HepG2 (cell line): ENCODE measurements at regions not wholly inside any gene's neighbourhood (a gene's known extent, or its start where the extent isn't known, plus 50 kb on each side); places are given as distances from the start of the nearest gene placed in this dataset.

Experiments
- ATAC-seq: fragments of 200-7000 bp; cut with Tn5 transposase; 3 replicates; pipeline ENCODE4 v1.9.1; 2020; ENCODE audit warnings: mild to moderate bottlenecking, moderate library complexity
- BruUV-seq: library from RNA; stranded (reverse); fragments of 400-500 nt; replicated peaks from 2 replicates; lab custom pipeline; 2021; lab: Mats Ljungman, UMichigan
- CTCF ChIA-PET: fragments of 300-600 bp; formaldehyde crosslinking; extraction: SDS; loops from one replicate; lab custom pipeline; 2021; ENCODE audit warnings: low total read pairs, inconsistent platforms, low intra/inter-chr PET ratio; lab: Yijun Ruan, JAX
- POLR2A ChIA-PET: fragments of 350-600 bp; sonication (Branson Sonifier 250); formaldehyde crosslinking; loops from one replicate; lab custom pipeline; 2020; ENCODE audit warnings: antibody characterized with exemption, inconsistent platforms; lab: Yijun Ruan, JAX
- DNase-seq: peaks from one replicate; pipeline ENCODE4 v3.0.0-alpha.2; 2015; ENCODE audit warnings: low spot score
- FAIRE-seq: peaks from 3 replicates; lab custom pipeline; 2011; peaks lifted over from hg19 to GRCh38; lab: Jason Lieb, UNC
- H2AFZ ChIP-seq: one replicate; pipeline ENCODE4 v1.6.1; 2011; ENCODE audit warnings: low read length, inconsistent platforms
- H3K27ac ChIP-seq: fragments of 300-600 bp; 3 replicates; pipeline ENCODE4 v1.8.0; 2011; ENCODE audit warnings: mixed run types, mild to moderate bottlenecking, mixed read lengths, low read length, inconsistent platforms; ENCODE audit not compliant: insufficient read depth; ENCODE audit errors: extremely low read length
- H3K27me3 ChIP-seq, 2 experiments: fragments of 200-600 bp in 1 of 2; 2 replicates in 1 of 2; 3 replicates in 1 of 2; pipeline versions ENCODE4 v1.6.0 to v1.8.0; 2011; ENCODE audit warnings: low read length in 2 of 2, mild to moderate bottlenecking in 2 of 2, moderate library complexity in 2 of 2, inconsistent platforms in 1 of 2; ENCODE audit not compliant: insufficient read depth in 2 of 2, control insufficient read depth in 1 of 2
- H3K36me3 ChIP-seq, 2 experiments: fragments of 200-600 bp in 1 of 2; replicated peaks in 1 of 2; 2 replicates in 1 of 2; 3 replicates in 1 of 2; pipeline versions ENCODE4 v1.5.1 to v1.8.0; 2011; ENCODE audit warnings: low read length in 2 of 2, inconsistent platforms in 1 of 2; ENCODE audit not compliant: insufficient read depth in 2 of 2, control insufficient read depth in 1 of 2
- H3K4me1 ChIP-seq: 2 replicates; pipeline ENCODE4 v1.5.1; 2012; ENCODE audit warnings: low read length, inconsistent platforms; ENCODE audit not compliant: insufficient read depth
- H3K4me2 ChIP-seq: 2 replicates; pipeline ENCODE4 v1.6.0; 2011; ENCODE audit warnings: low read depth, low read length, inconsistent platforms
- H3K4me3 ChIP-seq, 3 experiments: fragments of 200-600 bp in 1 of 3; sonication (generic), shearing (Covaris generic) in 1 of 3; replicated peaks in 1 of 3; 2 replicates each; pipeline ENCODE4 v1.5.1; 2011 to 2016; ENCODE audit warnings: low read length in 3 of 3, inconsistent platforms in 2 of 3, low read depth in 2 of 3, mild to moderate bottlenecking in 2 of 3, control low read depth in 1 of 3, mixed read lengths in 1 of 3; ENCODE audit not compliant: insufficient read depth in 1 of 3
- H3K79me2 ChIP-seq: one replicate; pipeline ENCODE4 v1.6.1; 2011; ENCODE audit warnings: low read length, inconsistent platforms; ENCODE audit not compliant: insufficient read depth
- H3K9ac ChIP-seq: 2 replicates; pipeline ENCODE4 v1.6.0; 2011; ENCODE audit warnings: mild to moderate bottlenecking, low read depth, low read length, inconsistent platforms; ENCODE audit not compliant: insufficient read depth
- H3K9me3 ChIP-seq: 2 replicates; pipeline ENCODE4 v1.5.1; 2012; ENCODE audit warnings: mild to moderate bottlenecking, low read length
- H4K20me1 ChIP-seq: 2 replicates; pipeline ENCODE4 v1.6.0; 2011; ENCODE audit warnings: inconsistent platforms, mild to moderate bottlenecking, low read length, moderate library complexity; ENCODE audit not compliant: insufficient read depth
- ELF4 ChIP-seq: sonication (generic); formaldehyde crosslinking; IDR thresholded peaks from 2 replicates; pipeline ENCODE4 v1.5.0; 2020; ENCODE audit warnings: missing genetic modification reagents, mild to moderate bottlenecking, moderate library complexity, borderline replicate concordance
- KLF6 ChIP-seq: IDR thresholded peaks from 2 replicates; pipeline ENCODE4 v1.8.0; 2016; ENCODE audit warnings: missing biosample characterization, missing genetic modification reagents
- MED1 ChIP-seq: sonication (generic); formaldehyde crosslinking; IDR thresholded peaks from 2 replicates; pipeline ENCODE4 v1.4.0; 2020; ENCODE audit warnings: missing genetic modification reagents
- MTA3 ChIP-seq: sonication (generic); formaldehyde crosslinking; IDR thresholded peaks from 2 replicates; pipeline ENCODE4 v1.4.0; 2020; ENCODE audit warnings: missing genetic modification reagents
- NFKB2 ChIP-seq: sonication (generic); formaldehyde crosslinking; IDR thresholded peaks from 2 replicates; pipeline ENCODE4 v1.4.0; 2020; ENCODE audit warnings: missing genetic modification reagents, borderline replicate concordance
- NFRKB ChIP-seq: fragments of 450-650 bp; IDR thresholded peaks from 2 replicates; pipeline ENCODE4 v1.6.1; 2017
- RELA ChIP-seq: sonication (generic); formaldehyde crosslinking; IDR thresholded peaks from 2 replicates; pipeline ENCODE4 v1.4.0; 2020; ENCODE audit warnings: missing genetic modification reagents
- ZMAT3 ChIP-seq: sonication (generic); formaldehyde crosslinking; conservative IDR thresholded peaks from 2 replicates; pipeline ENCODE4 v1.7.0; 2021; ENCODE audit warnings: missing genetic modification reagents
- ZNF44 ChIP-seq: sonication (generic); formaldehyde crosslinking; IDR thresholded peaks from 2 replicates; pipeline ENCODE4 v1.5.1; 2020; ENCODE audit warnings: mild to moderate bottlenecking, missing genetic modification reagents
- ZNF646 ChIP-seq: sonication (generic); formaldehyde crosslinking; IDR thresholded peaks from 2 replicates; pipeline ENCODE4 v1.9.0; 2021; ENCODE audit warnings: mild to moderate bottlenecking, missing genetic modification reagents
- ZNF652 ChIP-seq: IDR thresholded peaks from 2 replicates; pipeline ENCODE4 v1.6.1; 2016; ENCODE audit warnings: low read depth, borderline replicate concordance
- WGBS: methylation state at CpG from one replicate; pipeline ENCODE4 v1.1.6; 2017; ENCODE audit warnings: low lambda C conversion rate; 5-methylcytosine and 5-hydroxymethylcytosine counted together
- in situ Hi-C: cut with HindIII; loops from 2 replicates; pipeline ENCODE4 v1.10.0; 2017; ENCODE audit warnings: low pct_unique_long_range_greater_than_20kb; ENCODE audit not compliant: extremely low pct_ligation_motif_present
- intact Hi-C: fragments of 100-400 bp; cut with micrococcal nuclease; formaldehyde crosslinking; loops from one replicate; pipeline ENCODE4 v1.10.0; 2022; ENCODE audit not compliant: unreplicated experiment
- TF ChIP-seq, protein P1 (sequence below), 2 experiments: IDR thresholded peaks; 2 replicates each; pipeline ENCODE4 v1.6.1; 2011 to 2012; ENCODE audit warnings: low read length in 2 of 2, borderline replicate concordance in 1 of 2, low read depth in 1 of 2, mild to moderate bottlenecking in 1 of 2, moderate library complexity in 1 of 2
- TF ChIP-seq, protein P2 (sequence below): sonication (generic); formaldehyde crosslinking; IDR thresholded peaks from 2 replicates; pipeline ENCODE4 v1.4.0; 2020; ENCODE audit warnings: mild to moderate bottlenecking, missing genetic modification reagents
- TF ChIP-seq, protein P3 (sequence below): IDR thresholded peaks from 2 replicates; pipeline ENCODE4 v1.6.1; 2016; ENCODE audit warnings: low read depth, borderline replicate concordance

DNA sequence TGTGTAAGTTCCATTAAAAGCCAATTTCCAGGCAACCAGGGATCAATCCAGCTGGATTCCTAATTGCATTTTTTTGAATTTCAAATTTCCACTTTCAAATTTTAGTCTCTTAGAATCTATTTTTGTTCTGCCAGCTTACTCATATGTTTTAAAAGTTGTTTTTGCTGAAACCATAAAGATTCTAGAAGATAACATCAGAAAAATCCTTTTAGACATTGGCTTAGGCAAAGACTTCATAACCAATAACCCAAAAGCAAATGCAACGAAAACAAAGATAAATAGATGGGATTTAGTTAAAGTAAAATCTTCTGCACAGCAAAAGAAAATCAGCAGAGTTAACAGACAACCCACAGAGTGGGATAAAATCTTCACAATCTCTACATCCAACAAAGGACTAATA is 253.3 kb downstream of the AEBP2 start:
- FAIRE-seq (no peak), DNase-seq (no peak), ATAC-seq (no peak)
- H3K4me3 ChIP-seq: no peak overlapping the region
- no peak overlapping the region for H2AFZ ChIP-seq
- H3K9ac ChIP-seq: no peak overlapping the region
- H3K27ac ChIP-seq: no peak overlapping the region
- H3K4me2 ChIP-seq: no peak overlapping the region
- intact Hi-C loops (no loop called here), in situ Hi-C loops (no loop called here)
- no peaks in the 10 kb centered on the region for H3K27me3 ChIP-seq
- POLR2A ChIA-PET: no interaction called here
- 3% methylated on average over 1 of the region's 1 CpG for WGBS
- no peaks in the 10 kb centered on the region for H4K20me1 ChIP-seq
- CTCF ChIA-PET: no interaction called here
- H3K4me1 ChIP-seq: no peaks in the 10 kb centered on the region
- H3K79me2 ChIP-seq: no peaks in the 10 kb centered on the region
- H3K9me3 ChIP-seq: no peaks in the 10 kb centered on the region
- BruUV-seq: no TSS peak
- H3K36me3 ChIP-seq: no peaks in the 10 kb centered on the region
- TF ChIP-seq, protein P1, sequence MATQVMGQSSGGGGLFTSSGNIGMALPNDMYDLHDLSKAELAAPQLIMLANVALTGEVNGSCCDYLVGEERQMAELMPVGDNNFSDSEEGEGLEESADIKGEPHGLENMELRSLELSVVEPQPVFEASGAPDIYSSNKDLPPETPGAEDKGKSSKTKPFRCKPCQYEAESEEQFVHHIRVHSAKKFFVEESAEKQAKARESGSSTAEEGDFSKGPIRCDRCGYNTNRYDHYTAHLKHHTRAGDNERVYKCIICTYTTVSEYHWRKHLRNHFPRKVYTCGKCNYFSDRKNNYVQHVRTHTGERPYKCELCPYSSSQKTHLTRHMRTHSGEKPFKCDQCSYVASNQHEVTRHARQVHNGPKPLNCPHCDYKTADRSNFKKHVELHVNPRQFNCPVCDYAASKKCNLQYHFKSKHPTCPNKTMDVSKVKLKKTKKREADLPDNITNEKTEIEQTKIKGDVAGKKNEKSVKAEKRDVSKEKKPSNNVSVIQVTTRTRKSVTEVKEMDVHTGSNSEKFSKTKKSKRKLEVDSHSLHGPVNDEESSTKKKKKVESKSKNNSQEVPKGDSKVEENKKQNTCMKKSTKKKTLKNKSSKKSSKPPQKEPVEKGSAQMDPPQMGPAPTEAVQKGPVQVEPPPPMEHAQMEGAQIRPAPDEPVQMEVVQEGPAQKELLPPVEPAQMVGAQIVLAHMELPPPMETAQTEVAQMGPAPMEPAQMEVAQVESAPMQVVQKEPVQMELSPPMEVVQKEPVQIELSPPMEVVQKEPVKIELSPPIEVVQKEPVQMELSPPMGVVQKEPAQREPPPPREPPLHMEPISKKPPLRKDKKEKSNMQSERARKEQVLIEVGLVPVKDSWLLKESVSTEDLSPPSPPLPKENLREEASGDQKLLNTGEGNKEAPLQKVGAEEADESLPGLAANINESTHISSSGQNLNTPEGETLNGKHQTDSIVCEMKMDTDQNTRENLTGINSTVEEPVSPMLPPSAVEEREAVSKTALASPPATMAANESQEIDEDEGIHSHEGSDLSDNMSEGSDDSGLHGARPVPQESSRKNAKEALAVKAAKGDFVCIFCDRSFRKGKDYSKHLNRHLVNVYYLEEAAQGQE (IDR thresholded peaks at IDR 0.05; ENCODE audit: borderline replicate concordance in 1 of 2, low read depth in 1 of 2, low read length in 2 of 2): no peak
- TF ChIP-seq ZNF646 (CRISPR knock-in tag) (no peak), MED1 (CRISPR knock-in tag) (no peak), ZMAT3 (CRISPR knock-in tag) (no peak), RELA (CRISPR knock-in tag) (no peak), ELF4 (no peak), MTA3 (CRISPR knock-in tag) (no peak), ZNF652 (CRISPR knock-in tag) (no peak), KLF6 (CRISPR knock-in tag) (no peak), NFRKB (no peak), NFKB2 (CRISPR knock-in tag) (no peak), ZNF44 (no peak)
- TF ChIP-seq, protein P2, sequence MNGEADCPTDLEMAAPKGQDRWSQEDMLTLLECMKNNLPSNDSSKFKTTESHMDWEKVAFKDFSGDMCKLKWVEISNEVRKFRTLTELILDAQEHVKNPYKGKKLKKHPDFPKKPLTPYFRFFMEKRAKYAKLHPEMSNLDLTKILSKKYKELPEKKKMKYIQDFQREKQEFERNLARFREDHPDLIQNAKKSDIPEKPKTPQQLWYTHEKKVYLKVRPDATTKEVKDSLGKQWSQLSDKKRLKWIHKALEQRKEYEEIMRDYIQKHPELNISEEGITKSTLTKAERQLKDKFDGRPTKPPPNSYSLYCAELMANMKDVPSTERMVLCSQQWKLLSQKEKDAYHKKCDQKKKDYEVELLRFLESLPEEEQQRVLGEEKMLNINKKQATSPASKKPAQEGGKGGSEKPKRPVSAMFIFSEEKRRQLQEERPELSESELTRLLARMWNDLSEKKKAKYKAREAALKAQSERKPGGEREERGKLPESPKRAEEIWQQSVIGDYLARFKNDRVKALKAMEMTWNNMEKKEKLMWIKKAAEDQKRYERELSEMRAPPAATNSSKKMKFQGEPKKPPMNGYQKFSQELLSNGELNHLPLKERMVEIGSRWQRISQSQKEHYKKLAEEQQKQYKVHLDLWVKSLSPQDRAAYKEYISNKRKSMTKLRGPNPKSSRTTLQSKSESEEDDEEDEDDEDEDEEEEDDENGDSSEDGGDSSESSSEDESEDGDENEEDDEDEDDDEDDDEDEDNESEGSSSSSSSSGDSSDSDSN (CRISPR knock-in tag): no peak
- TF ChIP-seq, protein P3, sequence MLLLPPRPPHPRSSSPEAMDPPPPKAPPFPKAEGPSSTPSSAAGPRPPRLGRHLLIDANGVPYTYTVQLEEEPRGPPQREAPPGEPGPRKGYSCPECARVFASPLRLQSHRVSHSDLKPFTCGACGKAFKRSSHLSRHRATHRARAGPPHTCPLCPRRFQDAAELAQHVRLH: no peak
